Peyer's patch (tissue), 4 donors: ENCODE measurements at regions not wholly inside any gene's neighbourhood (a gene's known extent, or its start where the extent isn't known, plus 50 kb on each side); places are given as distances from the start of the nearest gene placed in this dataset.

Experiments used
- POLR2A ChIP-seq, 2 donors: fragments of 450-650 bp; IDR thresholded peaks; one replicate each; pipeline ENCODE4 v1.5.1; 2017; ENCODE audit warnings: antibody characterized with exemption in 2 of 2, mild to moderate bottlenecking in 2 of 2, moderate library complexity in 2 of 2
- TF ChIP-seq, protein P1 (sequence below), 6 experiments: fragments of 450-650 bp in 4 of 6; fragments of 200-600 bp in 2 of 6; sonication (generic) in 1 of 6; IDR thresholded peaks; one replicate each; pipeline ENCODE4 v1.5.1; 2017 to 2019; ENCODE audit warnings: antibody characterized with exemption in 6 of 6, mild to moderate bottlenecking in 3 of 6, moderate library complexity in 1 of 6

DNA sequence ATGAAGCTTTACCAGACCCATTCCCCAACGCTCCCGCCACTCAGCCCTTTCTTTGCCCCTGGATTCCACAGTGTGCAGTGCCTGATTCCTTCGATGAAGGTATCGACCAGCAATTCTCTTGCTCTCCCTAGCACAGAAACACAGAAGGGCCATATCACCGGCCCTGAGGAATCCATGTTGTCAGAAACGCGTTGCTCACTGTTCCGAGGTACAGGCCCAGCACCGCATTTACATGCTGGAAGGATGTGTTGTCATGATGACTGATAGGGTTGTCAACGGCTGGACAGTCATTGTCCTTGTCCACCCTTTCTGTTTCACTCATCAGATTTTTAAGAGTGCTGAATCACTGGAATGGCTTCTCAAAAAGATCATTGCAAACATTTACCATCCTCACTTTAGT, 57.2 kb upstream of the GPR6 start:
- no peak for TF ChIP-seq POLR2A (IDR thresholded peaks at IDR 0.05)
- TF ChIP-seq, protein P1, sequence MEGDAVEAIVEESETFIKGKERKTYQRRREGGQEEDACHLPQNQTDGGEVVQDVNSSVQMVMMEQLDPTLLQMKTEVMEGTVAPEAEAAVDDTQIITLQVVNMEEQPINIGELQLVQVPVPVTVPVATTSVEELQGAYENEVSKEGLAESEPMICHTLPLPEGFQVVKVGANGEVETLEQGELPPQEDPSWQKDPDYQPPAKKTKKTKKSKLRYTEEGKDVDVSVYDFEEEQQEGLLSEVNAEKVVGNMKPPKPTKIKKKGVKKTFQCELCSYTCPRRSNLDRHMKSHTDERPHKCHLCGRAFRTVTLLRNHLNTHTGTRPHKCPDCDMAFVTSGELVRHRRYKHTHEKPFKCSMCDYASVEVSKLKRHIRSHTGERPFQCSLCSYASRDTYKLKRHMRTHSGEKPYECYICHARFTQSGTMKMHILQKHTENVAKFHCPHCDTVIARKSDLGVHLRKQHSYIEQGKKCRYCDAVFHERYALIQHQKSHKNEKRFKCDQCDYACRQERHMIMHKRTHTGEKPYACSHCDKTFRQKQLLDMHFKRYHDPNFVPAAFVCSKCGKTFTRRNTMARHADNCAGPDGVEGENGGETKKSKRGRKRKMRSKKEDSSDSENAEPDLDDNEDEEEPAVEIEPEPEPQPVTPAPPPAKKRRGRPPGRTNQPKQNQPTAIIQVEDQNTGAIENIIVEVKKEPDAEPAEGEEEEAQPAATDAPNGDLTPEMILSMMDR (IDR thresholded peaks at IDR 0.05): no peak
